K562 (cell line): ENCODE measurements at regions not wholly inside any gene's neighbourhood (a gene's known extent, or its start where the extent isn't known, plus 50 kb on each side); places are given as distances from the start of the nearest gene placed in this dataset.

Experiments used
- ATAC-seq: fragments of 200-7000 bp; cut with Tn5 transposase; 3 replicates; pipeline ENCODE4 v1.9.1; 2020; ENCODE audit warnings: moderate library complexity
- BruUV-seq: library from RNA; stranded (reverse); fragments of 400-500 nt; replicated peaks from 2 replicates; lab custom pipeline; 2021; lab: Mats Ljungman, UMichigan
- CTCF ChIA-PET: fragments of 300-600 bp; formaldehyde crosslinking; extraction: SDS; loops from one replicate; lab custom pipeline; 2021; ENCODE audit warnings: low intra/inter-chr PET ratio; lab: Yijun Ruan, JAX
- POLR2A ChIA-PET: fragments of 300-600, 350-650 bp; sonication (Branson Sonifier 250); formaldehyde crosslinking; extraction: SDS; loops from one replicate; lab custom pipeline; 2021; ENCODE audit warnings: antibody characterized with exemption, inconsistent platforms; lab: Yijun Ruan, JAX
- DNase-seq, 4 experiments: peaks; one replicate each; pipeline versions ENCODE4 v3.0.0 to v3.0.0-alpha.2; 2011 to 2018; ENCODE audit warnings: low spot score in 3 of 4, mixed read lengths in 3 of 4; ENCODE audit errors: extremely low read depth in 1 of 4
- FAIRE-seq: peaks from 2 replicates; lab custom pipeline; 2011; peaks lifted over from hg19 to GRCh38; lab: Jason Lieb, UNC
- H2AFZ ChIP-seq: 2 replicates; pipeline ENCODE4 v1.6.0; 2011; ENCODE audit warnings: low read depth, low read length, control low read depth, inconsistent platforms
- H3K27ac ChIP-seq: fragments of 200-600 bp; 3 replicates; pipeline ENCODE4 v1.8.0; 2011; ENCODE audit warnings: low read depth, mild to moderate bottlenecking, control low read depth, inconsistent platforms, low read length, moderate library complexity, mixed read lengths; ENCODE audit errors: extremely low read depth
- H3K27me3 ChIP-seq, 2 experiments: fragments of 300-600 bp in 1 of 2; 2 replicates in 1 of 2; 3 replicates in 1 of 2; pipeline versions ENCODE4 v1.6.0 to v1.8.0; 2011; ENCODE audit warnings: inconsistent platforms in 2 of 2, low read length in 2 of 2, mild to moderate bottlenecking in 1 of 2, mixed read lengths in 1 of 2, moderate library complexity in 1 of 2; ENCODE audit not compliant: control insufficient read depth in 2 of 2, insufficient read depth in 2 of 2
- H3K36me3 ChIP-seq: fragments of 300-600 bp; 3 replicates; pipeline ENCODE4 v1.8.0; 2011; ENCODE audit warnings: mild to moderate bottlenecking, low read length, inconsistent platforms; ENCODE audit not compliant: control insufficient read depth, insufficient read depth
- H3K4me1 ChIP-seq, 2 experiments: fragments of 200-600 bp in 1 of 2; replicated peaks in 1 of 2; 2 replicates in 1 of 2; 3 replicates in 1 of 2; pipeline versions ENCODE4 v1.5.1 to v1.8.0; 2011; ENCODE audit warnings: inconsistent platforms in 2 of 2, low read length in 2 of 2, mild to moderate bottlenecking in 1 of 2, mixed read lengths in 1 of 2, moderate library complexity in 1 of 2; ENCODE audit not compliant: control insufficient read depth in 2 of 2, insufficient read depth in 2 of 2
- H3K4me2 ChIP-seq: 2 replicates; pipeline ENCODE4 v1.6.1; 2011; ENCODE audit warnings: low read length, control low read depth, inconsistent platforms, mixed read lengths; ENCODE audit not compliant: insufficient read depth
- H3K4me3 ChIP-seq: fragments of 200-600 bp; sonication (generic), shearing (Covaris generic); 2 replicates; pipeline ENCODE4 v1.5.1; 2016; ENCODE audit warnings: control low read depth, inconsistent platforms
- H3K79me2 ChIP-seq: fragments of 200-600 bp; 3 replicates; pipeline ENCODE4 v1.8.0; 2011; ENCODE audit warnings: low read length, inconsistent platforms; ENCODE audit not compliant: control insufficient read depth, insufficient read depth
- H3K9ac ChIP-seq, 2 experiments: 2 replicates each; pipeline versions ENCODE4 v1.6.0 to v1.6.1; 2011; ENCODE audit warnings: low read depth in 2 of 2, low read length in 2 of 2, control low read depth in 1 of 2, inconsistent platforms in 1 of 2, mild to moderate bottlenecking in 1 of 2, mixed read lengths in 1 of 2; ENCODE audit not compliant: insufficient read depth in 1 of 2
- H3K9me1 ChIP-seq: one replicate; pipeline ENCODE4 v1.6.0; 2011; ENCODE audit warnings: inconsistent platforms, mild to moderate bottlenecking, low read length, moderate library complexity; ENCODE audit not compliant: control insufficient read depth, insufficient read depth
- H3K9me3 ChIP-seq: replicated peaks from 2 replicates; pipeline ENCODE4 v1.5.1; 2011; ENCODE audit warnings: low read depth, low read length, inconsistent platforms; ENCODE audit not compliant: control insufficient read depth, insufficient read depth
- H4K20me1 ChIP-seq: replicated peaks from 2 replicates; pipeline ENCODE4 v1.6.1; 2011; ENCODE audit warnings: low read length, inconsistent platforms, mixed read lengths; ENCODE audit not compliant: control insufficient read depth, insufficient read depth
- CBX2 ChIP-seq: fragments of 200-600 bp; sonication (generic); IDR thresholded peaks from one replicate; pipeline ENCODE4 v1.6.1; 2012; ENCODE audit warnings: mild to moderate bottlenecking, low read length, inconsistent platforms; ENCODE audit not compliant: insufficient read depth, poor library complexity, severe bottlenecking
- CLOCK ChIP-seq: fragments of 250-450 bp; sonication (Bioruptor Pico); IDR thresholded peaks from 2 replicates; pipeline ENCODE4 v1.4.0; 2020; ENCODE audit warnings: mild to moderate bottlenecking, moderate library complexity, borderline replicate concordance
- CREB3L1 ChIP-seq: fragments of 450-650 bp; IDR thresholded peaks from 2 replicates; pipeline ENCODE4 v1.6.1; 2014; ENCODE audit warnings: low read depth, mild to moderate bottlenecking, moderate library complexity, borderline replicate concordance
- EGR1 ChIP-seq: fragments of 450-650 bp; conservative IDR thresholded peaks from 2 replicates; pipeline ENCODE4 v1.6.1; 2017; ENCODE audit warnings: mild to moderate bottlenecking
- FOXA3 ChIP-seq, 2 experiments: fragments of 450-650 bp in 1 of 2; sonication (generic) in 1 of 2; formaldehyde crosslinking; IDR thresholded peaks in 1 of 2; conservative IDR thresholded peaks in 1 of 2; 2 replicates each; pipeline versions ENCODE4 v1.4.0 to v1.8.0; 2020 to 2022; ENCODE audit warnings: mild to moderate bottlenecking in 2 of 2, missing genetic modification reagents in 1 of 2
- HMGXB4 ChIP-seq: sonication (generic); formaldehyde crosslinking; IDR thresholded peaks from 2 replicates; pipeline ENCODE4 v1.8.1; 2023; ENCODE audit warnings: mild to moderate bottlenecking, missing genetic modification reagents
- HNRNPL ChIP-seq: fragments of 200-400 bp; formaldehyde crosslinking; IDR thresholded peaks from 2 replicates; pipeline ENCODE4 v1.6.1; 2017; ENCODE audit warnings: low read depth, mild to moderate bottlenecking, low read length
- IRF9 ChIP-seq: fragments of 450-650 bp; IDR thresholded peaks from 2 replicates; pipeline ENCODE4 v1.6.1; 2016; ENCODE audit warnings: missing biosample characterization, missing genetic modification characterization
- LCOR ChIP-seq: sonication (generic); formaldehyde crosslinking; IDR thresholded peaks from 2 replicates; pipeline ENCODE4 v1.8.0; 2022; ENCODE audit warnings: mild to moderate bottlenecking, missing genetic modification reagents
- NCOA1 ChIP-seq: fragments of 450-650 bp; IDR thresholded peaks from 2 replicates; pipeline ENCODE4 v1.6.1; 2016; ENCODE audit warnings: low read depth
- POLR3G ChIP-seq: IDR thresholded peaks from 2 replicates; pipeline ENCODE4 v1.6.1; 2011; ENCODE audit not compliant: insufficient read length, insufficient replicate concordance; ENCODE audit errors: extremely low read depth
- ZNF518B ChIP-seq: fragments of 250-450 bp; sonication (Bioruptor Pico); IDR thresholded peaks from 2 replicates; pipeline ENCODE4 v1.5.0; 2021; ENCODE audit warnings: mild to moderate bottlenecking, moderate library complexity
- WGBS: fragments of 100-300 bp; shearing (Covaris generic); methylation state at CpG from one replicate; pipeline ENCODE4 v1.1.6; 2016; ENCODE audit warnings: low coverage, mixed read lengths; ENCODE audit not compliant: insufficient coverage; ENCODE audit errors: missing lambda C conversion rate; 5-methylcytosine and 5-hydroxymethylcytosine counted together
- in situ Hi-C: fragments of 300-500 bp; cut with MboI; formaldehyde crosslinking; loops from 4 replicates; pipeline ENCODE4 v1.15.0; 2018; ENCODE audit warnings: inconsistent platforms, mixed read lengths
- intact Hi-C: fragments of 100-400 bp; cut with micrococcal nuclease; formaldehyde crosslinking; loops from 2 replicates; pipeline ENCODE4 v1.14.2; 2022

GRCh38 chr11:123363556-123363955 is 66.5 kb upstream of the GRAMD1B start:
- FAIRE-seq (no peak), DNase-seq (no peak), ATAC-seq (no peak)
- in situ Hi-C loops: no loop called here
- ChIA-PET CTCF (no interaction called here), POLR2A (no interaction called here)
- Histone ChIP-seq H3K36me3 (no peaks in the 10 kb centered on the region), H3K9me3 (no peaks in the 10 kb centered on the region), H3K4me2 (no peak overlapping the region), H3K4me1 (no peaks in the 10 kb centered on the region; a peak in 1 of 5 replicates), H3K9ac (no peak overlapping the region), H3K27me3 (peaks cover 0 to 14% of the 10 kb centered on the region in 2 experiments; a peak in 2 of 5 replicates), H3K4me3 (no peak overlapping the region), H3K27ac (no peak overlapping the region), H2AFZ (no peak overlapping the region), H4K20me1 (0 out of 2 replicates have a peak, but pooled peaks cover 3% of the 10 kb centered on the region), H3K9me1 (no peaks in the 10 kb centered on the region), H3K79me2 (no peaks in the 10 kb centered on the region)
- no TSS peak for BruUV-seq
- intact Hi-C loops: no loop called here
- 0% methylated on average over 4 of the region's 4 CpGs for WGBS
- TF ChIP-seq CLOCK (CRISPR knock-in tag) (no peak), HNRNPL (no peak), ZNF518B (CRISPR knock-in tag) (no peak), IRF9 (no peak), POLR3G (no peak), NCOA1 (no peak), FOXA3 (CRISPR knock-in tag; conservative IDR thresholded peaks at IDR 0.05 in 1 of 2, IDR thresholded peaks at IDR 0.05 in 1 of 2) (no peak), CBX2 (no peak), HMGXB4 (CRISPR knock-in tag) (no peak), CREB3L1 (no peak), LCOR (CRISPR knock-in tag) (no peak), EGR1 (no peak)
